ENCODE measurements at regions not wholly inside any gene's neighbourhood (a gene's known extent, or its start where the extent isn't known, plus 50 kb on each side); places are given as distances from the start of the nearest gene placed in this dataset.

GRCh38 chr21:20351138-20351537 lies 647.1 kb upstream of the NCAM2 start:
- TF ChIP-seq CTCF (IDR thresholded peaks at IDR 0.05) (no peak), TCF7L2 (IDR thresholded peaks at IDR 0.05; ENCODE audit: low read depth, low read length) (no peak), REST (IDR thresholded peaks at IDR 0.05; ENCODE audit: insufficient read depth in 1 of 2, low read depth in 2 of 2, low read length in 1 of 2) (no peak), POLR2AphosphoS5 (IDR thresholded peaks at IDR 0.05; ENCODE audit: low read depth, low read length) (no peak)
